ENCODE measurements at regions not wholly inside any gene's neighbourhood (a gene's known extent, or its start where the extent isn't known, plus 50 kb on each side); places are given as distances from the start of the nearest gene placed in this dataset.

DNA sequence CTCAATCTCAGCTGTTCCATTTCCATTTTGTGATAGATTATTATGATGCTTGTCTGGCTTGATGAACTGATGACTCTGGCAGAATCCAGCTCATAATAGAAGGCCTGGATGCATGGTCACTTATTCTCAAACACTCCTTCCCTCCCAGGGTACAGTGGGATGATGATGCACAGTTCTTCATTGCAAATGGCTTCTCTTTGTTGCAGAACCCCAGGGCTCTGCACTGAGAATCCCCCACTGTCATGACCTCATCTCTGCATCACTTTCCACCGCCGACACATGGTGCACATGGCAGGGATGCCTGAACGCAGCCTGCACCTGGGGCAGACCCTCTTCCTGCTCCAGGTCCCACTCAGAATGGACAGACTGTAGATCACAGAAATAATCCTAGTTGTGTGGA is 515.6 kb upstream of the NR2F2 start:
- TF ChIP-seq, protein P1, sequence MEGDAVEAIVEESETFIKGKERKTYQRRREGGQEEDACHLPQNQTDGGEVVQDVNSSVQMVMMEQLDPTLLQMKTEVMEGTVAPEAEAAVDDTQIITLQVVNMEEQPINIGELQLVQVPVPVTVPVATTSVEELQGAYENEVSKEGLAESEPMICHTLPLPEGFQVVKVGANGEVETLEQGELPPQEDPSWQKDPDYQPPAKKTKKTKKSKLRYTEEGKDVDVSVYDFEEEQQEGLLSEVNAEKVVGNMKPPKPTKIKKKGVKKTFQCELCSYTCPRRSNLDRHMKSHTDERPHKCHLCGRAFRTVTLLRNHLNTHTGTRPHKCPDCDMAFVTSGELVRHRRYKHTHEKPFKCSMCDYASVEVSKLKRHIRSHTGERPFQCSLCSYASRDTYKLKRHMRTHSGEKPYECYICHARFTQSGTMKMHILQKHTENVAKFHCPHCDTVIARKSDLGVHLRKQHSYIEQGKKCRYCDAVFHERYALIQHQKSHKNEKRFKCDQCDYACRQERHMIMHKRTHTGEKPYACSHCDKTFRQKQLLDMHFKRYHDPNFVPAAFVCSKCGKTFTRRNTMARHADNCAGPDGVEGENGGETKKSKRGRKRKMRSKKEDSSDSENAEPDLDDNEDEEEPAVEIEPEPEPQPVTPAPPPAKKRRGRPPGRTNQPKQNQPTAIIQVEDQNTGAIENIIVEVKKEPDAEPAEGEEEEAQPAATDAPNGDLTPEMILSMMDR (IDR thresholded peaks at IDR 0.05; ENCODE audit: poor library complexity, severe bottlenecking) = no peak
- H3K9me3 ChIP-seq (ENCODE audit: severe bottlenecking) = no peaks in the 10 kb centered on the region
- no peak overlapping the region for H3K4me3 ChIP-seq (ENCODE audit: severe bottlenecking)
- no peak for DNase-seq (ENCODE audit: low spot score)
- ATAC-seq (ENCODE audit: low read depth) = no peak
- no peaks in the 10 kb centered on the region for H3K4me1 ChIP-seq (ENCODE audit: insufficient read depth, poor library complexity, severe bottlenecking)
- H3K27me3 ChIP-seq (ENCODE audit: insufficient read depth, poor library complexity, severe bottlenecking) = no peaks in the 10 kb centered on the region
- H3K27ac ChIP-seq (ENCODE audit: poor library complexity, severe bottlenecking) = no peak overlapping the region
- no peaks in the 10 kb centered on the region for H3K36me3 ChIP-seq (ENCODE audit: low read depth)

GRCh38 chr15:95816591-95816990 is 513.9 kb upstream of the NR2F2 start:
- no peaks in the 10 kb centered on the region for H3K9me3 ChIP-seq (ENCODE audit: severe bottlenecking)
- 0 out of 3 replicates have a peak, but pooled peaks have one; percentile 31 for ATAC-seq (ENCODE audit: low read depth)
- no peaks in the 10 kb centered on the region for H3K4me1 ChIP-seq (ENCODE audit: insufficient read depth, poor library complexity, severe bottlenecking)
- H3K4me3 ChIP-seq (ENCODE audit: severe bottlenecking) = no peak overlapping the region
- H3K27ac ChIP-seq (ENCODE audit: poor library complexity, severe bottlenecking) = no peak overlapping the region
- TF ChIP-seq, protein P1 (IDR thresholded peaks at IDR 0.05; ENCODE audit: poor library complexity, severe bottlenecking) = no peak
- no peak for DNase-seq (ENCODE audit: low spot score)
- H3K27me3 ChIP-seq (ENCODE audit: insufficient read depth, poor library complexity, severe bottlenecking) = no peaks in the 10 kb centered on the region
- H3K36me3 ChIP-seq (ENCODE audit: low read depth) = no peaks in the 10 kb centered on the region

DNA sequence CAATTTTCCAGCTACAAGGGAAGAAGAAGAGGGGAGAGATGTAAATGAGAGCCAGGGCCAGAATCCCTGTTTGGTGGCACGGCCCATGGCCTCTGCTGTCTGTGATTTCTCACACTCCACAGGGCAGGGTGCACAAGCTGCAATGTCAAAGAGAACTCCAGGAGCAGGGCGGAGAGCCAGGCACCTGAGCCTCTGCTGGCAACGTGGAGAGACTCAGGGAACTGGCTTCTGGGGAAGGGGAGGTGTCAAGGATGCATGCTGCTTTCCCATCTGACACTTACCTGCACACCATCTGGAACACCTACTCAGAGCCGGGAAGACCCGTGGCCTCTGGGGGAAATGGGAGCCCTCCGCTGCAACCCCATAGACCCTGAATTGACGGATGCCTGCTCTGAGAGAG is 507.5 kb upstream of the NR2F2 start:
- H3K27me3 ChIP-seq (ENCODE audit: insufficient read depth, poor library complexity, severe bottlenecking) = no peaks in the 10 kb centered on the region
- TF ChIP-seq, protein P1 (IDR thresholded peaks at IDR 0.05; ENCODE audit: poor library complexity, severe bottlenecking) = no peak
- no peak; the same call in 2 of the 3 replicates for ATAC-seq (ENCODE audit: low read depth)
- no peak overlapping the region for H3K27ac ChIP-seq (ENCODE audit: poor library complexity, severe bottlenecking)
- H3K9me3 ChIP-seq (ENCODE audit: severe bottlenecking) = no peaks in the 10 kb centered on the region
- H3K4me3 ChIP-seq (ENCODE audit: severe bottlenecking) = no peak overlapping the region
- DNase-seq (ENCODE audit: low spot score) = no peak
- no peaks in the 10 kb centered on the region for H3K36me3 ChIP-seq (ENCODE audit: low read depth)
- no peaks in the 10 kb centered on the region for H3K4me1 ChIP-seq (ENCODE audit: insufficient read depth, poor library complexity, severe bottlenecking)

GRCh38 chr15:95825208-95825607 is 505.3 kb upstream of the NR2F2 start:
- no peak overlapping the region for H3K4me3 ChIP-seq (ENCODE audit: severe bottlenecking)
- TF ChIP-seq, protein P1 (IDR thresholded peaks at IDR 0.05; ENCODE audit: poor library complexity, severe bottlenecking) = no peak
- ATAC-seq (ENCODE audit: low read depth) = no peak
- no peaks in the 10 kb centered on the region for H3K36me3 ChIP-seq (ENCODE audit: low read depth)
- no peaks in the 10 kb centered on the region for H3K27me3 ChIP-seq (ENCODE audit: insufficient read depth, poor library complexity, severe bottlenecking)
- H3K27ac ChIP-seq (ENCODE audit: poor library complexity, severe bottlenecking) = no peak overlapping the region
- DNase-seq (ENCODE audit: low spot score) = no peak
- no peaks in the 10 kb centered on the region for H3K9me3 ChIP-seq (ENCODE audit: severe bottlenecking)
- H3K4me1 ChIP-seq (ENCODE audit: insufficient read depth, poor library complexity, severe bottlenecking) = no peaks in the 10 kb centered on the region

- ATAC-seq (ENCODE audit: low read depth) (no peak), DNase-seq (ENCODE audit: low spot score) (no peak)
- TF ChIP-seq, protein P1 (IDR thresholded peaks at IDR 0.05; ENCODE audit: poor library complexity, severe bottlenecking) = no peak
- no peaks in the 10 kb centered on the region for H3K4me1 ChIP-seq (ENCODE audit: insufficient read depth, poor library complexity, severe bottlenecking)
- no peaks in the 10 kb centered on the region for H3K36me3 ChIP-seq (ENCODE audit: low read depth)
- no peak overlapping the region for H3K27ac ChIP-seq (ENCODE audit: poor library complexity, severe bottlenecking)
- no peak overlapping the region for H3K4me3 ChIP-seq (ENCODE audit: severe bottlenecking)
- no peaks in the 10 kb centered on the region for H3K9me3 ChIP-seq (ENCODE audit: severe bottlenecking)
- no peaks in the 10 kb centered on the region for H3K27me3 ChIP-seq (ENCODE audit: insufficient read depth, poor library complexity, severe bottlenecking)
Observed at GRCh38 chr15:95825671-95826411, 504.7 kb upstream of the NR2F2 start.
